Brain microvascular endothelial cell (primary cell): ENCODE measurements at regions not wholly inside any gene's neighbourhood (a gene's known extent, or its start where the extent isn't known, plus 50 kb on each side); places are given as distances from the start of the nearest gene placed in this dataset.

Source experiments
- DNase-seq: peaks from one replicate; pipeline ENCODE4 v3.0.0-alpha.2; 2020
- H3K27ac ChIP-seq: fragments of 250-450 bp; sonication (Bioruptor Pico); 2 replicates; pipeline ENCODE4 v1.5.1; 2020; ENCODE audit warnings: mild to moderate bottlenecking, moderate library complexity
- H3K27me3 ChIP-seq: fragments of 250-450 bp; sonication (Bioruptor Pico); replicated peaks from 2 replicates; pipeline ENCODE4 v1.5.1; 2020; ENCODE audit warnings: mild to moderate bottlenecking
- H3K36me3 ChIP-seq: fragments of 250-450 bp; sonication (Bioruptor Pico); replicated peaks from 2 replicates; pipeline ENCODE4 v1.5.1; 2020; ENCODE audit warnings: mild to moderate bottlenecking
- H3K4me3 ChIP-seq: 2 replicates; pipeline ENCODE4 v1.5.1; 2011; ENCODE audit warnings: low read depth, mild to moderate bottlenecking, control low read depth, low read length, moderate library complexity
- in situ Hi-C: cut with HindIII; loops from 2 replicates; pipeline ENCODE4 v1.10.0; 2017; ENCODE audit warnings: low sequenced_read_pairs, low pct_ligation_motif_present
- TF ChIP-seq, protein P1 (sequence below): IDR thresholded peaks from 2 replicates; pipeline ENCODE4 v1.5.1; 2011; ENCODE audit warnings: low read depth, mild to moderate bottlenecking, moderate library complexity, low read length, control low read depth, inconsistent platforms; ENCODE audit errors: missing control alignments

DNA sequence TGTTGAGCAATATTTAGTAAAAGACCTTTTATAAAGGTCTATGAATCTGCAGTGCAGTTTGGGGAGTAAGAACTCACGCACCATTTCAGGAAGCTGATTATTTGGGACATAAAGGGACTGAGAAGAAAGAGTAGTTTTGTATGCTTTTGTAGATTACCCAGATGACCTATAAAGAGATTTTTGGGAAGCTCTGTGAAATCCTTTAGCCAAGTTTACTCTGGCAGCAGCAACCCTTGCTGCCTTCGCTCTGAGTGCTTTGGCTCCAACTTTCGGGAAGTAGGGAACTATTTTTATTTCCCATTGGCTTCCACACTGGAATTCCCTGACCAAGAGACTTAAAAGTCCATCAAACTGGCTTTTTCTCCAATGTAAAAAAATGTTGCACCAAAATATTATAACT, 1110.1 kb upstream of the PHF14 start:
- TF ChIP-seq, protein P1, sequence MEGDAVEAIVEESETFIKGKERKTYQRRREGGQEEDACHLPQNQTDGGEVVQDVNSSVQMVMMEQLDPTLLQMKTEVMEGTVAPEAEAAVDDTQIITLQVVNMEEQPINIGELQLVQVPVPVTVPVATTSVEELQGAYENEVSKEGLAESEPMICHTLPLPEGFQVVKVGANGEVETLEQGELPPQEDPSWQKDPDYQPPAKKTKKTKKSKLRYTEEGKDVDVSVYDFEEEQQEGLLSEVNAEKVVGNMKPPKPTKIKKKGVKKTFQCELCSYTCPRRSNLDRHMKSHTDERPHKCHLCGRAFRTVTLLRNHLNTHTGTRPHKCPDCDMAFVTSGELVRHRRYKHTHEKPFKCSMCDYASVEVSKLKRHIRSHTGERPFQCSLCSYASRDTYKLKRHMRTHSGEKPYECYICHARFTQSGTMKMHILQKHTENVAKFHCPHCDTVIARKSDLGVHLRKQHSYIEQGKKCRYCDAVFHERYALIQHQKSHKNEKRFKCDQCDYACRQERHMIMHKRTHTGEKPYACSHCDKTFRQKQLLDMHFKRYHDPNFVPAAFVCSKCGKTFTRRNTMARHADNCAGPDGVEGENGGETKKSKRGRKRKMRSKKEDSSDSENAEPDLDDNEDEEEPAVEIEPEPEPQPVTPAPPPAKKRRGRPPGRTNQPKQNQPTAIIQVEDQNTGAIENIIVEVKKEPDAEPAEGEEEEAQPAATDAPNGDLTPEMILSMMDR: no peak
- Histone ChIP-seq H3K4me3 (no peak overlapping the region), H3K27ac (no peak overlapping the region), H3K36me3 (no peaks in the 10 kb centered on the region), H3K27me3 (no peaks in the 10 kb centered on the region)
- in situ Hi-C loops: no loop called here
- DNase-seq: no peak

DNA sequence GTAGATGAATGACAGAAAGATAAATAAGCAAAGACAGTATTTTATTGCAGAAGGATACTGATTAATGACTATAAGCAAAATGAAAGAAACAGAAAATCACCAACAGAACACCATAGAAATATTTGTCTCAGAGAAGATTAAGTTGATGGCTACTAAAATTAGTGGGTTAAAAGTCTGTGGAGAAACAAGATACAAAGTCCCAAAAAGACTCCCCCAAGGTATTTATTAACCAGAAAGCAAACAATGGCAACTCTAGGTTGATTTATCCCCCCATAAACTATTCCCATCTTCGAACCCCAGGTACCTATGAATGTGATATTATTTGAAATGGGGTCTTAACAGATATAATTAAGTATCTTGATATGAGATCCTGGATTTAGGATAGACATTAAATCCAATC, 1104.5 kb upstream of the PHF14 start:
- Histone ChIP-seq H3K27me3 (no peaks in the 10 kb centered on the region), H3K4me3 (no peak overlapping the region), H3K36me3 (no peaks in the 10 kb centered on the region), H3K27ac (no peak overlapping the region)
- TF ChIP-seq, protein P1: no peak
- in situ Hi-C loops: no loop called here
- DNase-seq: no peak

DNA sequence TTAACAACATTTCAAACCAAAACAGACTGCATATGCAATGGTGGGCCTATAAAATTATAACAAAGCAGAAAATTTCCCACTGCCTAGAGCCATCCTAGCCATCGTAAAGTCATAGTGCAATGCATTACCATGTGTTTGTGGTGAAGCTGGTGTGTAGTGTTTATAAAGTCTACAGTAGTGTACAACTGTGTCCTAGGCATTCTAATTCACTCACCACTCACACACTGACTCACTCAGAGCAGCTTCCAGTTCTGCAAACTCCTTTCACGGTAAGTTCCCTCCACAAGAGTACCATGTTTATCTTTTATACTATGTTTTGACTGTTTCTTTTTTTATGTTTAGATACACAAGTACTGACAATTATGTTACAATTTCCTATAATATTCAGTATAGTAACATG, 1104.1 kb upstream of the PHF14 start:
- Histone ChIP-seq H3K27ac (no peak overlapping the region), H3K36me3 (no peaks in the 10 kb centered on the region), H3K4me3 (no peak overlapping the region), H3K27me3 (no peaks in the 10 kb centered on the region)
- in situ Hi-C loops: no loop called here
- TF ChIP-seq, protein P1: no peak
- no peak for DNase-seq

DNA sequence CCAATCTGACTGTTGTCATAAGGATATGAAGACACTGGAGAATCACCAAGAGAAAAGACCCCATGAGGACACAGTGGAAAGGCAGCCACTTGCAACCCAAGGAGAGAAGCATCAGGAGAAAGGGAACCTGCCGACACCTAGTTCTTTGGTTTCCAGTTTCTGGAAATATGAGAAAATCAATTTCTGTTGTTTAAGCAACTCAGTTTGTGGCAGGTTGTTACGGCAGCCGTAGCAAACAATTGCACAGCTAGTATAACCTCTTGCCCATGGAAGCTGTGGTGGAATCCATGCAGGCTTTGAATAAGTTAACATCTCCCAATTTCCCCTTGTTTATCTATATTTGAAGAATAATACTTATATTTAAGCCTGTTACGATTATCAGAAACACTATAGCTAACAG, 1103.0 kb upstream of the PHF14 start:
- Histone ChIP-seq H3K27me3 (no peaks in the 10 kb centered on the region), H3K27ac (no peak overlapping the region), H3K36me3 (no peaks in the 10 kb centered on the region), H3K4me3 (no peak overlapping the region)
- no peak for DNase-seq
- TF ChIP-seq, protein P1: no peak
- in situ Hi-C loops: no loop called here

DNA sequence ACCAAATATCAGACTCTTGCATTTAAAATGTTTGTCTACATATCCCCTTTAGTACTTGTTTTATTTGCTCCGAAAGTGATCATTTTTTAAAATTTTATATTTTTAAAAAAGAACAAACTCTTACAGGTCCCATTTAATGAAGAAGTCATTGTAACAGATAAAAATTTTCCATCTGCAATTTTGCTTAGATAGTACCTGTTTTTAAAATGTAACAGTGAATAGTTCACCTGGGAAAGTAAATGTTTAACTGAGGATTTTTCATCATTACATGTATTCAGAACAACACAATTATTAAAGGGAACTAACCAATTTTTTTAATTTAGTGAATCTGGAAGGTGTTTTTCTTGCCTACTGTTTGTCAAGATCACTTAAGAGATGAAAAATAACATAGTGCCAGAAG, 1099.5 kb upstream of the PHF14 start:
- no peak overlapping the region for H3K4me3 ChIP-seq
- H3K27me3 ChIP-seq: no peaks in the 10 kb centered on the region
- no peaks in the 10 kb centered on the region for H3K36me3 ChIP-seq
- TF ChIP-seq, protein P1: no peak
- no peak for DNase-seq
- in situ Hi-C loops: no loop called here
- no peak overlapping the region for H3K27ac ChIP-seq

DNA sequence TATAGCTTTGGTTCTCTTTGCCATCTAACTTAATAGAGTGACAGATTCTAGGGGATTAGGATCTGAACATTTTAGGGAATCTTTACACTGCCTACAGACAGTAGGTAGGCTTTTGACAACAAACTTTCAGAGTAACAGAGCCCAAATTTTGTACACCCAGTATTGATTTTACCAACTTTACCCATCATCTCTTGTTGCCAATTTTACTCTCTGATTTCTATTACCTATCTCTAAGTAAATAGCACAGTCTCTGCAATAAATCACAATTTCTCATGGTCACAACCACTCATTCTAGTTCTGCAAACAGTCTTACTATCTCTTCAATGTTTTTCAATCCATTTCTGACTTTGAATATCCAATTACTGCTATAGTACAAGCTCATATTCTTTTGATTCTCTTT, 1097.6 kb upstream of the PHF14 start:
- H3K27me3 ChIP-seq: no peaks in the 10 kb centered on the region
- in situ Hi-C loops: no loop called here
- no peak overlapping the region for H3K4me3 ChIP-seq
- no peak for DNase-seq
- H3K27ac ChIP-seq: no peak overlapping the region
- H3K36me3 ChIP-seq: no peaks in the 10 kb centered on the region
- TF ChIP-seq, protein P1: no peak
